Endothelial cell of umbilical vein (primary cell): ENCODE measurements at regions not wholly inside any gene's neighbourhood (a gene's known extent, or its start where the extent isn't known, plus 50 kb on each side); places are given as distances from the start of the nearest gene placed in this dataset.

Experiments used
- BruUV-seq: library from RNA; stranded (reverse); fragments of 400-500 nt; replicated peaks from 2 replicates; lab custom pipeline; 2021; lab: Mats Ljungman, UMichigan
- CTCF ChIA-PET: fragments of 300-600, 350-600 bp; sonication (Branson Sonifier 250); formaldehyde crosslinking; loops from one replicate; lab custom pipeline; 2021; ENCODE audit warnings: antibody characterized with exemption, inconsistent platforms; lab: Charles Lee
- POLR2A ChIA-PET: fragments of 300-600, 350-600 bp; sonication (Branson Sonifier 250); formaldehyde crosslinking; loops from one replicate; lab custom pipeline; 2021; ENCODE audit warnings: antibody characterized with exemption, inconsistent platforms; lab: Charles Lee
- DNase-seq: peaks from one replicate; pipeline ENCODE4 v3.0.0-alpha.2; 2011; ENCODE audit warnings: low read depth, low spot score
- FAIRE-seq: peaks from 2 replicates; lab custom pipeline; 2011; peaks lifted over from hg19 to GRCh38; lab: Jason Lieb, UNC
- H2AFZ ChIP-seq: 2 replicates; pipeline ENCODE4 v1.6.0; 2012; ENCODE audit warnings: low read depth, low read length, control low read depth, inconsistent platforms
- H3K27ac ChIP-seq: 2 replicates; pipeline ENCODE4 v1.5.1; 2011; ENCODE audit warnings: low read depth, mild to moderate bottlenecking, control low read depth, low read length, moderate library complexity; ENCODE audit not compliant: insufficient read depth
- H3K27me3 ChIP-seq, 2 experiments: 2 replicates each; pipeline versions ENCODE4 v1.6.0 to v1.6.1; 2011; ENCODE audit warnings: low read length in 2 of 2, mixed read lengths in 1 of 2; ENCODE audit not compliant: control insufficient read depth in 2 of 2, insufficient read depth in 2 of 2
- H3K36me3 ChIP-seq, 2 experiments: 2 replicates in 1 of 2; 3 replicates in 1 of 2; pipeline ENCODE4 v1.5.1; 2011; ENCODE audit warnings: low read length in 2 of 2, mild to moderate bottlenecking in 1 of 2, moderate library complexity in 1 of 2; ENCODE audit not compliant: control insufficient read depth in 2 of 2, insufficient read depth in 2 of 2; ENCODE audit errors: extremely low read depth in 1 of 2
- H3K4me1 ChIP-seq: 3 replicates; pipeline ENCODE4 v1.5.1; 2011; ENCODE audit warnings: mild to moderate bottlenecking, low read length; ENCODE audit not compliant: control insufficient read depth, insufficient read depth; ENCODE audit errors: extremely low read depth
- H3K4me2 ChIP-seq: 2 replicates; pipeline ENCODE4 v1.6.1; 2011; ENCODE audit warnings: low read length, control low read depth, mixed read lengths; ENCODE audit not compliant: insufficient read depth
- H3K4me3 ChIP-seq, 3 experiments: fragments of 200-600 bp in 1 of 3; sonication (generic), shearing (Covaris generic) in 1 of 3; replicated peaks in 1 of 3; 2 replicates each; pipeline ENCODE4 v1.5.1; 2011 to 2016; ENCODE audit warnings: control low read depth in 3 of 3, low read length in 3 of 3, mild to moderate bottlenecking in 2 of 3, inconsistent platforms in 1 of 3, low read depth in 1 of 3, moderate library complexity in 1 of 3; ENCODE audit not compliant: insufficient read depth in 1 of 3
- H3K79me2 ChIP-seq: 2 replicates; pipeline ENCODE4 v1.6.0; 2012; ENCODE audit warnings: low read length, inconsistent platforms; ENCODE audit not compliant: control insufficient read depth, insufficient read depth
- H3K9ac ChIP-seq: replicated peaks from 2 replicates; pipeline ENCODE3; 2011; ENCODE audit warnings: low read length, control low read depth; ENCODE audit not compliant: insufficient read depth; ENCODE audit errors: extremely low read depth
- H3K9me1 ChIP-seq: replicated peaks from 3 replicates; pipeline ENCODE4 v1.6.0; 2011; ENCODE audit warnings: mild to moderate bottlenecking, low read length; ENCODE audit not compliant: control insufficient read depth, insufficient read depth; ENCODE audit errors: extremely low read depth
- H3K9me3 ChIP-seq: replicated peaks from 2 replicates; pipeline ENCODE4 v1.5.1; 2012; ENCODE audit warnings: low read length, inconsistent platforms; ENCODE audit not compliant: control insufficient read depth, insufficient read depth
- H4K20me1 ChIP-seq: replicated peaks from 2 replicates; pipeline ENCODE3; 2011; ENCODE audit warnings: mild to moderate bottlenecking, low read length; ENCODE audit not compliant: control insufficient read depth, insufficient read depth; ENCODE audit errors: extremely low read depth
- CTCF ChIP-seq, 2 donors: IDR thresholded peaks; 1 replicate in 1 of 2; 2 replicates in 1 of 2; pipeline ENCODE4 v1.5.1; 2011; ENCODE audit warnings: low read length in 2 of 2, mild to moderate bottlenecking in 2 of 2, moderate library complexity in 2 of 2, control low read depth in 1 of 2, inconsistent platforms in 1 of 2, low read depth in 1 of 2; ENCODE audit not compliant: insufficient read depth in 1 of 2; ENCODE audit errors: extremely low read depth in 1 of 2
- EZH2 ChIP-seq: IDR thresholded peaks from 2 replicates; pipeline ENCODE4 v1.6.1; 2012; ENCODE audit warnings: borderline replicate concordance, low read depth, mild to moderate bottlenecking, moderate library complexity, low read length, inconsistent platforms; ENCODE audit not compliant: severe bottlenecking
- FOS ChIP-seq: IDR thresholded peaks from 2 replicates; pipeline ENCODE4 v1.6.1; 2011; ENCODE audit warnings: mild to moderate bottlenecking, low read length, moderate library complexity, borderline replicate concordance; ENCODE audit not compliant: insufficient read depth
- GATA2 ChIP-seq: IDR thresholded peaks from 2 replicates; pipeline ENCODE4 v1.7.0; 2011; ENCODE audit warnings: low read depth, mild to moderate bottlenecking, moderate library complexity, mixed read lengths, low read length; ENCODE audit not compliant: insufficient read length, insufficient read depth
- JUN ChIP-seq: IDR thresholded peaks from 2 replicates; pipeline ENCODE4 v1.6.1; 2011; ENCODE audit warnings: borderline replicate concordance, low read depth; ENCODE audit not compliant: insufficient read length, insufficient read depth
- MYC ChIP-seq: IDR thresholded peaks from one replicate; pipeline ENCODE4 v1.6.1; 2011; ENCODE audit warnings: mild to moderate bottlenecking, low read depth, low read length
- POLR2A ChIP-seq: IDR thresholded peaks from 2 replicates; pipeline ENCODE4 v1.6.1; 2012; ENCODE audit warnings: low read depth, mild to moderate bottlenecking, control low read depth, low read length
- POLR2AphosphoS5 ChIP-seq: IDR thresholded peaks from 2 replicates; pipeline ENCODE4 v1.6.1; 2012; ENCODE audit warnings: low read depth, mild to moderate bottlenecking, control low read depth, low read length, moderate library complexity; ENCODE audit not compliant: insufficient read depth
- dilution Hi-C: fragments of 300-500 bp; cut with MboI; formaldehyde crosslinking; loops from one replicate; pipeline ENCODE4 v1.15.0; 2019; ENCODE audit warnings: low sequenced_read_pairs; ENCODE audit not compliant: extremely low pct_ligation_motif_present
- intact Hi-C: fragments of 100-400 bp; cut with micrococcal nuclease; formaldehyde crosslinking; loops from one replicate; pipeline ENCODE4 v1.10.0; 2022
- TF ChIP-seq, protein P1 (sequence below): IDR thresholded peaks from 2 replicates; pipeline ENCODE4 v1.6.1; 2011; ENCODE audit not compliant: insufficient read depth, insufficient read length

- H3K27ac ChIP-seq: no peak overlapping the region
- H2AFZ ChIP-seq: no peak overlapping the region
- TF ChIP-seq GATA2: no peak
- no peak for TF ChIP-seq EZH2
- no peak for TF ChIP-seq POLR2AphosphoS5
- ChIA-PET POLR2A (no interaction called here), CTCF (no interaction called here)
- H3K9ac ChIP-seq: no peak overlapping the region
- H3K4me1 ChIP-seq: no peaks in the 10 kb centered on the region
- DNase-seq: no peak
- peaks cover 7% of the 10 kb centered on the region for H3K9me3 ChIP-seq
- no TSS peak for BruUV-seq
- no peaks in the 10 kb centered on the region for H3K79me2 ChIP-seq
- H3K4me2 ChIP-seq: no peak overlapping the region
- H4K20me1 ChIP-seq: no peaks in the 10 kb centered on the region
- no peak overlapping the region for H3K4me3 ChIP-seq
- H3K27me3 ChIP-seq: no peaks in the 10 kb centered on the region
- intact Hi-C loops (no loop called here), dilution Hi-C loops (no loop called here)
- H3K9me1 ChIP-seq: no peaks in the 10 kb centered on the region
- FAIRE-seq: no peak
- no peaks in the 10 kb centered on the region for H3K36me3 ChIP-seq
Measured at GRCh38 chr18:78830161-78830560, 149.5 kb upstream of the SALL3 start.

- ChIA-PET POLR2A (no interaction called here), CTCF (no interaction called here)
- FAIRE-seq: no peak
- H3K9me3 ChIP-seq: peaks cover 5% of the 10 kb centered on the region
- TF ChIP-seq, protein P1, sequence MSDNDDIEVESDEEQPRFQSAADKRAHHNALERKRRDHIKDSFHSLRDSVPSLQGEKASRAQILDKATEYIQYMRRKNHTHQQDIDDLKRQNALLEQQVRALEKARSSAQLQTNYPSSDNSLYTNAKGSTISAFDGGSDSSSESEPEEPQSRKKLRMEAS: no peak
- no peak for TF ChIP-seq POLR2A
- no peak for TF ChIP-seq JUN
- no peak for TF ChIP-seq GATA2
- no peak for TF ChIP-seq MYC
- TF ChIP-seq POLR2AphosphoS5: no peak
- no peak for TF ChIP-seq CTCF (IDR thresholded peaks at IDR 0.05; ENCODE audit: extremely low read depth in 1 of 2, insufficient read depth in 1 of 2, low read depth in 1 of 2, low read length in 2 of 2)
- TF ChIP-seq EZH2: no peak
- TF ChIP-seq FOS: no peak
- no peaks in the 10 kb centered on the region for H3K27me3 ChIP-seq
- no peak overlapping the region for H3K4me2 ChIP-seq
- no peaks in the 10 kb centered on the region for H3K4me1 ChIP-seq
- DNase-seq: no peak
- dilution Hi-C loops: no loop called here
- no peaks in the 10 kb centered on the region for H4K20me1 ChIP-seq
- H3K36me3 ChIP-seq: no peaks in the 10 kb centered on the region
- BruUV-seq: no TSS peak
- H3K27ac ChIP-seq: no peak overlapping the region
- no peaks in the 10 kb centered on the region for H3K79me2 ChIP-seq
- H3K9me1 ChIP-seq: no peaks in the 10 kb centered on the region
- intact Hi-C loops: no loop called here
- H3K9ac ChIP-seq: no peak overlapping the region
- H3K4me3 ChIP-seq: no peak overlapping the region
- H2AFZ ChIP-seq: no peak overlapping the region
Measured at GRCh38 chr18:78830826-78831225, 148.8 kb upstream of the SALL3 start.
